ENCODE measurements at regions not wholly inside any gene's neighbourhood (a gene's known extent, or its start where the extent isn't known, plus 50 kb on each side); places are given as distances from the start of the nearest gene placed in this dataset.

DNA sequence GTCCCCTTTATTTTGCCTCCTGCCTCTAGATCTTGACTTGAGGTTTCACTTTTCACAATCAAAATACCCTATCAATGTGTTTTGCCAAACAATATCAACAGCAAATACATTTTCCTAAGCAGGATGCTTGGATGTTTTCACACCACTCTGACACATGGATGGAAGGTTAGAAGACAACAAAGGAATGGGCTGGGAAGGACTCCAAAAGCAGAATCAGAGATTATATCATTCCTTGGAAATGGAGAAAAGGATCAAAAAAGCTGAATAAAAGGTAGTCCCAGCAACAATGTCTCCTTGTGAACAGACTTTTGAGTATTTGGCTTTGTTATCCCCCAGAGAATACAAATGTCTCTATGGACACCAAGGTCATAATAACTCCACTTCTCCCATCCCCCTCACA lies 170.8 kb downstream of the ETAA1 start:
- TF ChIP-seq, protein P1, sequence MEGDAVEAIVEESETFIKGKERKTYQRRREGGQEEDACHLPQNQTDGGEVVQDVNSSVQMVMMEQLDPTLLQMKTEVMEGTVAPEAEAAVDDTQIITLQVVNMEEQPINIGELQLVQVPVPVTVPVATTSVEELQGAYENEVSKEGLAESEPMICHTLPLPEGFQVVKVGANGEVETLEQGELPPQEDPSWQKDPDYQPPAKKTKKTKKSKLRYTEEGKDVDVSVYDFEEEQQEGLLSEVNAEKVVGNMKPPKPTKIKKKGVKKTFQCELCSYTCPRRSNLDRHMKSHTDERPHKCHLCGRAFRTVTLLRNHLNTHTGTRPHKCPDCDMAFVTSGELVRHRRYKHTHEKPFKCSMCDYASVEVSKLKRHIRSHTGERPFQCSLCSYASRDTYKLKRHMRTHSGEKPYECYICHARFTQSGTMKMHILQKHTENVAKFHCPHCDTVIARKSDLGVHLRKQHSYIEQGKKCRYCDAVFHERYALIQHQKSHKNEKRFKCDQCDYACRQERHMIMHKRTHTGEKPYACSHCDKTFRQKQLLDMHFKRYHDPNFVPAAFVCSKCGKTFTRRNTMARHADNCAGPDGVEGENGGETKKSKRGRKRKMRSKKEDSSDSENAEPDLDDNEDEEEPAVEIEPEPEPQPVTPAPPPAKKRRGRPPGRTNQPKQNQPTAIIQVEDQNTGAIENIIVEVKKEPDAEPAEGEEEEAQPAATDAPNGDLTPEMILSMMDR (conservative IDR thresholded peaks at IDR 0.05 in 1 of 2, IDR thresholded peaks at IDR 0.05 in 1 of 2; ENCODE audit: extremely low read depth in 1 of 2, insufficient read depth in 1 of 2, low read depth in 1 of 2, low read length in 2 of 2): no peak
- no peak for TF ChIP-seq EZH2 (IDR thresholded peaks at IDR 0.05; ENCODE audit: borderline replicate concordance, low read length)
